ENCODE measurements at regions not wholly inside any gene's neighbourhood (a gene's known extent, or its start where the extent isn't known, plus 50 kb on each side); places are given as distances from the start of the nearest gene placed in this dataset.

DNA sequence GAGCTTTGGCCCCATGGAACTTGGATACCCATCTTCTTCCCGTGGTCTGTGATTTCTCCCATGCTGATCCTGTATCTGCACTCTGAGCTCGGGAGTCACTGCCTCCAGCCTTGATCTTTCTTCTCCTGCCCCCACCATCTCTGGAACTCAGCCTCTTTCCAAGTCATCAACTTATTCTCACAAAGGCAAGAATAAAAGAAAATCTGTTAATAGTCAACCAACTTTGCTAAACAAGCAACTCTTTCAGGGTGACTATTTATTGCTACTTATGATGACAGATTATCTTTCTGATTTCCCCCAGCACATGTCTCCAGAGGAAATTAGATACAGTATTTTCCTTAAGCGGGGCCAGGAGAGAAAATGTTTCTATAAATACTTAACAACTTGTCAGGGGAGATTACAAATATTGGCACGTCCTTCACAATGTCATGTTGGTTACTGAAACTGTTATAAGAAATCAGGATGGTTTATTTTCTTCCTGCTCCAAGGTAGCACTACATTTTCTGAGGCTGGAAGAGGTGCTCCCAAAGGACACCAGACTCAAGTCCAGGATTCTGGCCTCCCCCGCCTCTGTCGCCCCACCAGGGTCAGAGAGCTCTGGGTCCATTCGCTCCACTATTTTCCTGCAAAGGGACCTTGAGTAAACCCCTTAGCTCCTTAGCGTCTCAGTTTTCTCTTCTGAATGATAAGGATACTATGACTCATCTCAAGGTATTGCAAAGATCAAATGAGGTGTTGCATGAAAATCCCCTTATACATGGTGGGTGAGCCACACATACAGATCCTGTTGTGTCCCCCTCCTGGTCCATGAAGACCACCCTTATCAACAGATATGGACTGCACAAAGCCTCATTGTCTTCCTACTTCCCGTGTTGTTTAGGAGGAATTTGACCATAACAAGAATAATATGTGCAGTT, 205.2 kb upstream of the WSCD1 start:
- Histone ChIP-seq H2AFZ (ENCODE audit: low read depth, low read length) (no peak overlapping the region), H3K9ac (ENCODE audit: low read depth, low read length) (no peak overlapping the region), H3K36me3 (ENCODE audit: insufficient read depth, low read length) (no peaks in the 10 kb centered on the region), H3K4me2 (ENCODE audit: insufficient read depth, low read length) (no peak overlapping the region), H3K9me3 (ENCODE audit: insufficient read depth, low read length, severe bottlenecking) (no peaks in the 10 kb centered on the region), H3K4me3 (ENCODE audit: low read depth in 1 of 2, low read length in 2 of 2) (no peak overlapping the region), H3K79me2 (ENCODE audit: insufficient read depth, low read length) (no peaks in the 10 kb centered on the region), H3K4me1 (ENCODE audit: insufficient read depth, low read length) (no peaks in the 10 kb centered on the region), H3K27ac (ENCODE audit: low read length) (no peak overlapping the region), H3K27me3 (ENCODE audit: insufficient read depth, low read length, poor library complexity) (no peaks in the 10 kb centered on the region), H4K20me1 (ENCODE audit: insufficient read depth, low read length) (no peaks in the 10 kb centered on the region)
- ATAC-seq (ENCODE audit: insufficient read depth, low read depth), result no peak
- no peak for DNase-seq
- TF ChIP-seq, protein P1, sequence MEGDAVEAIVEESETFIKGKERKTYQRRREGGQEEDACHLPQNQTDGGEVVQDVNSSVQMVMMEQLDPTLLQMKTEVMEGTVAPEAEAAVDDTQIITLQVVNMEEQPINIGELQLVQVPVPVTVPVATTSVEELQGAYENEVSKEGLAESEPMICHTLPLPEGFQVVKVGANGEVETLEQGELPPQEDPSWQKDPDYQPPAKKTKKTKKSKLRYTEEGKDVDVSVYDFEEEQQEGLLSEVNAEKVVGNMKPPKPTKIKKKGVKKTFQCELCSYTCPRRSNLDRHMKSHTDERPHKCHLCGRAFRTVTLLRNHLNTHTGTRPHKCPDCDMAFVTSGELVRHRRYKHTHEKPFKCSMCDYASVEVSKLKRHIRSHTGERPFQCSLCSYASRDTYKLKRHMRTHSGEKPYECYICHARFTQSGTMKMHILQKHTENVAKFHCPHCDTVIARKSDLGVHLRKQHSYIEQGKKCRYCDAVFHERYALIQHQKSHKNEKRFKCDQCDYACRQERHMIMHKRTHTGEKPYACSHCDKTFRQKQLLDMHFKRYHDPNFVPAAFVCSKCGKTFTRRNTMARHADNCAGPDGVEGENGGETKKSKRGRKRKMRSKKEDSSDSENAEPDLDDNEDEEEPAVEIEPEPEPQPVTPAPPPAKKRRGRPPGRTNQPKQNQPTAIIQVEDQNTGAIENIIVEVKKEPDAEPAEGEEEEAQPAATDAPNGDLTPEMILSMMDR (IDR thresholded peaks at IDR 0.05; ENCODE audit: borderline replicate concordance, extremely low read depth, low read length, poor library complexity, severe bottlenecking), result no peak
- no peak for TF ChIP-seq EZH2 (IDR thresholded peaks at IDR 0.05; ENCODE audit: borderline replicate concordance, low read depth, low read length, severe bottlenecking)

DNA sequence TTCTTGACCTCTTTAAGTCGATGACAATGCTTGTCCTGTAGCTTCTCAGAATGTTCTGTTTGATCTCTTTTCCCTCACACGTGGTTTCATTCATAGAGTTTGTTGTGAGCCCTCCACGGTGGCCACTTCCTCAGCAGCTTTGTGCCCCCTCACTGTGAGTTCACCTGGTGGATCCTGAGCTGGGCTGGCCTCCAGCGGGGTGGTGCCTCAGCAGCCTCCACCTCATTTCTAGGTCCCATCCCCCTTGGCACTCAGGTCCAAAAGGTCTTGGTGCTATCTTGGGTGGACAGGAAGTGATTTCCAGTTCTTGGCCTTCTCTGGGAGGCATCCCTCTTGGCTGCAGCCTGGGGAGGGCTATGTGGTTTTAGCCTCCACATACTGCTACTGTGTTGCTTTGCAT, 203.2 kb upstream of the WSCD1 start:
- ATAC-seq (ENCODE audit: insufficient read depth, low read depth), result no peak
- no peak overlapping the region for H2AFZ ChIP-seq (ENCODE audit: low read depth, low read length)
- no peaks in the 10 kb centered on the region for H3K36me3 ChIP-seq (ENCODE audit: insufficient read depth, low read length)
- H3K27ac ChIP-seq (ENCODE audit: low read length), result no peak overlapping the region
- H3K4me2 ChIP-seq (ENCODE audit: insufficient read depth, low read length), result no peak overlapping the region
- no peaks in the 10 kb centered on the region for H4K20me1 ChIP-seq (ENCODE audit: insufficient read depth, low read length)
- TF ChIP-seq, protein P1 (IDR thresholded peaks at IDR 0.05; ENCODE audit: borderline replicate concordance, extremely low read depth, low read length, poor library complexity, severe bottlenecking), result no peak
- TF ChIP-seq EZH2 (IDR thresholded peaks at IDR 0.05; ENCODE audit: borderline replicate concordance, low read depth, low read length, severe bottlenecking), result no peak
- DNase-seq, result no peak
- no peaks in the 10 kb centered on the region for H3K4me1 ChIP-seq (ENCODE audit: insufficient read depth, low read length)
- no peaks in the 10 kb centered on the region for H3K79me2 ChIP-seq (ENCODE audit: insufficient read depth, low read length)
- H3K9ac ChIP-seq (ENCODE audit: low read depth, low read length), result no peak overlapping the region
- H3K9me3 ChIP-seq (ENCODE audit: insufficient read depth, low read length, severe bottlenecking), result no peaks in the 10 kb centered on the region
- no peaks in the 10 kb centered on the region for H3K27me3 ChIP-seq (ENCODE audit: insufficient read depth, low read length, poor library complexity)
- H3K4me3 ChIP-seq (ENCODE audit: low read depth in 1 of 2, low read length in 2 of 2), result no peak overlapping the region

DNA sequence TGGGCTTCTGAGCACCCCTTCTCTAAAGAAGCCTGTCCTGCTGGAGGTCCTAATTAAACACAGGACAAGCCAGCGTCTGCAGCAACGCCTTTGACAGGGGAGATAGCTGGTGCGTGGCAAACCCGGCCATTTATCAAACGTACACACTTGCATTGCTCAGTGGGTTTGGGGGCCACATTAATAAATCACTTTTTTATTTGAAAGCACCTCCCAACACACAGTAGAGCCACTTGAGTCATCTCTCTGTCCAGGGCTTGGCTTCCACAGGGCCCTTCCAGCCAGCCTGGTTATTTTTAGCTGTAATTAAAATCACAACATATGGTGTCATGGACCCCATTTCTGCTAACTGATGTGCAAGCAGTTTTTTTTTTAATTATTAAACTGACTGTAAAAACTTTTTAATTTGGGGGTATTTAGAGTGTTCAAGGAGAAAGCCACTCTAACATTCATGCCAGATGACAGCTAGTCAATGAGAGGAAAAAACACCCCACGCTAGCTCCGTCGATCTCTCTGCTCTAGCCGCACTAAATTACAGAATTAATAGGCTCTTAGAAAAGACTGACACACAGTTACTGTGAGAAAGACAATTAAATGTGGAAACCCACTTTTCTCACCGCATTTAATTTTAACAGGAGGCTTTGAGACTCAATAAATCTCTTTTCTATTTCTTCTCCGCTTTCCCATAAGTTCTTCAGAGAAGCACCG, 201.0 kb upstream of the WSCD1 start:
- no peaks in the 10 kb centered on the region for H3K27me3 ChIP-seq (ENCODE audit: insufficient read depth, low read length, poor library complexity)
- H3K36me3 ChIP-seq (ENCODE audit: insufficient read depth, low read length), result no peaks in the 10 kb centered on the region
- H3K27ac ChIP-seq (ENCODE audit: low read length), result no peak overlapping the region
- no peaks in the 10 kb centered on the region for H3K9me3 ChIP-seq (ENCODE audit: insufficient read depth, low read length, severe bottlenecking)
- DNase-seq (no peak), ATAC-seq (ENCODE audit: insufficient read depth, low read depth) (no peak)
- no peaks in the 10 kb centered on the region for H4K20me1 ChIP-seq (ENCODE audit: insufficient read depth, low read length)
- H3K9ac ChIP-seq (ENCODE audit: low read depth, low read length), result no peak overlapping the region
- H3K4me2 ChIP-seq (ENCODE audit: insufficient read depth, low read length), result no peak overlapping the region
- TF ChIP-seq EZH2 (IDR thresholded peaks at IDR 0.05; ENCODE audit: borderline replicate concordance, low read depth, low read length, severe bottlenecking), result no peak
- TF ChIP-seq, protein P1 (IDR thresholded peaks at IDR 0.05; ENCODE audit: borderline replicate concordance, extremely low read depth, low read length, poor library complexity, severe bottlenecking), result no peak
- H2AFZ ChIP-seq (ENCODE audit: low read depth, low read length), result no peak overlapping the region
- H3K4me3 ChIP-seq (ENCODE audit: low read depth in 1 of 2, low read length in 2 of 2), result no peak overlapping the region
- H3K79me2 ChIP-seq (ENCODE audit: insufficient read depth, low read length), result no peaks in the 10 kb centered on the region
- H3K4me1 ChIP-seq (ENCODE audit: insufficient read depth, low read length), result no peaks in the 10 kb centered on the region
